ACC112 (cell line): ENCODE measurements at regions not wholly inside any gene's neighbourhood (a gene's known extent, or its start where the extent isn't known, plus 50 kb on each side); places are given as distances from the start of the nearest gene placed in this dataset.
"Not testable (repeated sequence)": the region's sequence is repeated elsewhere in the genome, so short reads cannot be mapped to it uniquely, and the experiment has no call there.

Experiments
- H2AFZ ChIP-seq: fragments of 200-600 bp; sonication (generic); one replicate; pipeline ENCODE4 v1.6.0; 2017; ENCODE audit warnings: antibody characterized with exemption, low read length; ENCODE audit not compliant: unreplicated experiment
- H3K27ac ChIP-seq: fragments of 200-600 bp; sonication (generic); 2 replicates; pipeline ENCODE4 v1.5.1; 2014; ENCODE audit warnings: low read depth, mild to moderate bottlenecking, antibody characterized with exemption, low read length, moderate library complexity
- H3K27me3 ChIP-seq: fragments of 200-600 bp; sonication (generic); 2 replicates; pipeline ENCODE4 v1.6.1; 2014; ENCODE audit warnings: mild to moderate bottlenecking, antibody characterized with exemption, low read length, moderate library complexity, mixed read lengths; ENCODE audit not compliant: insufficient read depth
- H3K36me3 ChIP-seq: fragments of 200-600 bp; sonication (generic); 2 replicates; pipeline ENCODE4 v1.6.1; 2016; ENCODE audit warnings: mild to moderate bottlenecking, antibody characterized with exemption, low read length, moderate library complexity, mixed read lengths; ENCODE audit not compliant: insufficient read depth
- H3K4me1 ChIP-seq: fragments of 200-600 bp; sonication (generic); one replicate; pipeline ENCODE4 v1.6.1; 2016; ENCODE audit warnings: low read length, mixed read lengths; ENCODE audit not compliant: insufficient read depth, unreplicated experiment, control insufficient read depth
- H3K4me3 ChIP-seq: fragments of 200-600 bp; sonication (generic); 2 replicates; pipeline ENCODE4 v1.5.1; 2014; ENCODE audit warnings: mild to moderate bottlenecking, low read depth, low read length
- H3K79me2 ChIP-seq: fragments of 200-600 bp; sonication (generic); one replicate; pipeline ENCODE4 v1.6.0; 2016; ENCODE audit warnings: low read length; ENCODE audit not compliant: control insufficient read depth, unreplicated experiment, insufficient read depth

- H3K79me2 ChIP-seq, result no peaks in the 10 kb centered on the region
- no peaks in the 10 kb centered on the region for H3K27me3 ChIP-seq
- peak overlapping the region; percentile 1 for H2AFZ ChIP-seq
- peak overlapping the region; percentile 6; the same call in 1 of the 2 replicates for H3K4me3 ChIP-seq
- H3K36me3 ChIP-seq, result no peaks in the 10 kb centered on the region
- H3K27ac ChIP-seq, result peak overlapping the region; percentile 99
- H3K4me1 ChIP-seq, result peaks cover 55% of the 10 kb centered on the region
Measured at GRCh38 chr3:115402651-115403050, 220.7 kb upstream of the GAP43 start.

- Histone ChIP-seq H3K4me3 (no peak overlapping the region), H2AFZ (no peak overlapping the region), H3K79me2 (no peaks in the 10 kb centered on the region), H3K27me3 (no peaks in the 10 kb centered on the region), H3K4me1 (peaks cover 49% of the 10 kb centered on the region), H3K27ac (no peak overlapping the region), H3K36me3 (no peaks in the 10 kb centered on the region)
Measured at GRCh38 chr3:115403786-115404185, 219.5 kb upstream of the GAP43 start.

- Histone ChIP-seq H3K4me3 (no peak overlapping the region), H3K79me2 (no peaks in the 10 kb centered on the region), H3K27ac (no peak overlapping the region), H3K4me1 (peaks cover 3% of the 10 kb centered on the region), H3K27me3 (no peaks in the 10 kb centered on the region), H3K36me3 (no peaks in the 10 kb centered on the region), H2AFZ (no peak overlapping the region)
Measured at GRCh38 chr3:115409596-115409995, 213.7 kb upstream of the GAP43 start.

GRCh38 chr3:115414610-115415009 lies 208.7 kb upstream of the GAP43 start:
- H2AFZ ChIP-seq, H3K36me3 ChIP-seq, H3K27ac ChIP-seq, H3K4me3 ChIP-seq, H3K4me1 ChIP-seq, H3K27me3 ChIP-seq, H3K79me2 ChIP-seq: not testable (repeated sequence)

GRCh38 chr3:115415246-115415996 lies 207.9 kb upstream of the GAP43 start:
- H3K79me2 ChIP-seq, result no peaks in the 10 kb centered on the region
- H2AFZ ChIP-seq, result no peak overlapping the region
- no peaks in the 10 kb centered on the region for H3K4me1 ChIP-seq
- H3K4me3 ChIP-seq, result no peak overlapping the region
- H3K27ac ChIP-seq, result no peak overlapping the region
- no peaks in the 10 kb centered on the region for H3K27me3 ChIP-seq
- H3K36me3 ChIP-seq, result no peaks in the 10 kb centered on the region

GRCh38 chr3:115418583-115418982 lies 204.7 kb upstream of the GAP43 start:
- Histone ChIP-seq H3K4me3 (no peak overlapping the region), H3K4me1 (no peaks in the 10 kb centered on the region), H3K27ac (no peak overlapping the region), H3K36me3 (no peaks in the 10 kb centered on the region), H2AFZ (no peak overlapping the region), H3K79me2 (no peaks in the 10 kb centered on the region), H3K27me3 (no peaks in the 10 kb centered on the region)

DNA sequence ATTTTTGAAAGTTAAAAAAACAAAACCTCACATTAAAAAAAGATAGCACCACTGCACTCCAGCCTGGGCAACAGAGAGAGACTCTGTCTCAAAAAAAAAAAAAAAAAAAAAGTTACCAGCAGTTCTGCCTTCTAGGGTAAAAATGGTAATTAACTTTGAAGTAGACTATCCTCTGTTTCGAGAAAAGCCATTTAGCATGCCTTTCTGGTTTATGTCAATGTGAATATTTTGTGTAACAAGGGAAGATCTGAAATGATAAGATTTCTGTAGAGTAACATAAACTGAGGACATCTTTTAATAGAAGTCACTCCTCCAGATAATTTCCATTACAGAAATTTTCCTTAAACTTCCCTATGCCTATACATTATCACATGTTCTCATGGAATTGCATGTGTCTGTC lies 203.2 kb upstream of the GAP43 start:
- Histone ChIP-seq H3K27ac (no peak overlapping the region), H2AFZ (no peak overlapping the region), H3K4me3 (no peak overlapping the region), H3K4me1 (no peaks in the 10 kb centered on the region), H3K36me3 (no peaks in the 10 kb centered on the region), H3K79me2 (no peaks in the 10 kb centered on the region), H3K27me3 (no peaks in the 10 kb centered on the region)

DNA sequence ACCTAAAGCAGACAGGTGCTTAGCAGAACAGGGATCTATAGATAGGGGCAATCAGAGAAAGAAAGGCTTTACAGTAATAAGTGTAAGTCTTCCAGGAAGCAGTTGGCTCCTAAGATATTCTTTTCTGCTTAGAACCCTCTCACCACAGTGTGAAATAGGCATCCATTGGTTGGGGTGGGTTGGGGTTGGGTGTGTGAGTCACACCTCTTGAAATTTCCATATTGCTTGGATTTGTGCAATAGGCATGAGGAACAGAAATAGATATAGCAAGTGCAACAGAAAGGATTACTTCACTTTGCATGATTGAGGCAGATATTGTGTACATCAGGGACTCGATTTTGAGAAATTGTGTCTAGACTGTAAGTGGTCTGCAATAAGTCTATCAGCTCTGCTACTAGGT lies 200.1 kb upstream of the GAP43 start:
- no peak overlapping the region for H3K4me3 ChIP-seq
- no peak overlapping the region for H3K27ac ChIP-seq
- H3K36me3 ChIP-seq, result no peaks in the 10 kb centered on the region
- H3K79me2 ChIP-seq, result no peaks in the 10 kb centered on the region
- H2AFZ ChIP-seq, result no peak overlapping the region
- H3K4me1 ChIP-seq, result no peaks in the 10 kb centered on the region
- H3K27me3 ChIP-seq, result no peaks in the 10 kb centered on the region

- Histone ChIP-seq H3K27me3 (no peaks in the 10 kb centered on the region), H3K4me1 (peaks cover 9% of the 10 kb centered on the region), H3K27ac (no peak overlapping the region), H3K79me2 (no peaks in the 10 kb centered on the region), H3K36me3 (no peaks in the 10 kb centered on the region), H2AFZ (no peak overlapping the region), H3K4me3 (no peak overlapping the region)
Measured at GRCh38 chr3:115428841-115429240, 194.5 kb upstream of the GAP43 start.

GRCh38 chr3:115436767-115437301 lies 186.5 kb upstream of the GAP43 start:
- H2AFZ ChIP-seq, result no peak overlapping the region
- H3K4me1 ChIP-seq, result peaks cover 16% of the 10 kb centered on the region
- H3K79me2 ChIP-seq, result no peaks in the 10 kb centered on the region
- H3K36me3 ChIP-seq, result no peaks in the 10 kb centered on the region
- peak overlapping the region; percentile 88 for H3K27ac ChIP-seq
- no peaks in the 10 kb centered on the region for H3K27me3 ChIP-seq
- H3K4me3 ChIP-seq, result no peak overlapping the region

DNA sequence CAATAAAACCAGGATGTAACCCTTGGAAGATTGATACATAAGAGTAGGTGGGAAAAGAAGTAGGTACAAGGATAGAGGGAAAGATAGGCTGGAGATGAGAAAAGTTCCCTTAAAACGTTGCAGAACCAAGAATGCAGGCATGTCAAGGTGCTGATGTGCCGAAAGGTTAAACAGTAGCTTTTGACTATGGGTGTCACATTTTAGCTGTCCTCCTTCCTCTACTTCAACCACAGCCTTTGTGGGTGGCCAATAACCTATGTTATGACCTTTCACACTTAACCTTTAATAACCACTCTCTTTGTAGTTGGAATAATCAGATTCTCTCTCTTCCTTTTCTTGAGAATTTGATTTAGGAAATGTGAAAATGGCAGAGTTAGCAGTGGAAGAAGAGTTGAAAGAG lies 184.5 kb upstream of the GAP43 start:
- Histone ChIP-seq H3K27me3 (no peaks in the 10 kb centered on the region), H2AFZ (no peak overlapping the region), H3K4me1 (peaks cover 16% of the 10 kb centered on the region), H3K4me3 (no peak overlapping the region), H3K36me3 (no peaks in the 10 kb centered on the region), H3K27ac (no peak overlapping the region), H3K79me2 (no peaks in the 10 kb centered on the region)
